ENCODE measurements at regions not wholly inside any gene's neighbourhood (a gene's known extent, or its start where the extent isn't known, plus 50 kb on each side); places are given as distances from the start of the nearest gene placed in this dataset.

DNA sequence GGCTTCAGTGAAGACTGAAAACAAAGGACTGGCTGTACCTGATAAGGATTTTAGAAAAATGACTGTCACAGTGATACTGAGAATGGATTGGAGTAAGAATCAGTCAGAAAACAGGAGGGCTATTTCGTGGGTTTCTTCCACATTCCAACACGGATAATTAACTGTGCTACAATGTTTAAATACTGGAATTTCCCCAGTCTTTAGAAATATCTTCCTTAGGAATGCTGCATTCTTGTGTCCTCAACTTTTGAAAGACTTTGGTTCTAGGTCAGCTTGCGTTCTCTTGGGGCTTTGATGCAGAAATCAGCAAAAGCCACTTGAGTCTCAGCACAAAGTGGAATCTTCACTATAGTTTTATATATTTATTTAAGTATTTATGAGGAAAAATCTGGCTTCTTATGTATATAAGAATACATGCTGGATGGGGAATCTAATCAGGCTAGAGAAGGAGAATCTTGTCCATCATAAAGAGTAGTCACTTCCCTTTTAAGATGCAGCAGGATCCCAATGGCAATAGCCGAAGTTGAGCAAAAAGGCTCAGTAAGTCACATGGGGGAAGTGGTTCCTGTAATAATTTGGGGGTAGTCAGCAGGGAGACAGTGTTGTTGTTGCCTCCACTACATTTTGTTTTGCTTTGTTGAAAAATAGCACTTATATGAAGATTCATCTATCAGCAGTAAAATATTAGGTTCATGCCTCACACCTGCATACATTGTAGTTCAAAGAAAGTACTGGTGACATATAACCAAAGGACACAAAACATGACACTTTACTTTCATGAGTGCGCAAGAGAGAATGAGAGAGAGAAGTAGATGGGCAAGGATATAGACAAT, 86.0 kb downstream of the CH25H start:
- TF ChIP-seq, protein P1, sequence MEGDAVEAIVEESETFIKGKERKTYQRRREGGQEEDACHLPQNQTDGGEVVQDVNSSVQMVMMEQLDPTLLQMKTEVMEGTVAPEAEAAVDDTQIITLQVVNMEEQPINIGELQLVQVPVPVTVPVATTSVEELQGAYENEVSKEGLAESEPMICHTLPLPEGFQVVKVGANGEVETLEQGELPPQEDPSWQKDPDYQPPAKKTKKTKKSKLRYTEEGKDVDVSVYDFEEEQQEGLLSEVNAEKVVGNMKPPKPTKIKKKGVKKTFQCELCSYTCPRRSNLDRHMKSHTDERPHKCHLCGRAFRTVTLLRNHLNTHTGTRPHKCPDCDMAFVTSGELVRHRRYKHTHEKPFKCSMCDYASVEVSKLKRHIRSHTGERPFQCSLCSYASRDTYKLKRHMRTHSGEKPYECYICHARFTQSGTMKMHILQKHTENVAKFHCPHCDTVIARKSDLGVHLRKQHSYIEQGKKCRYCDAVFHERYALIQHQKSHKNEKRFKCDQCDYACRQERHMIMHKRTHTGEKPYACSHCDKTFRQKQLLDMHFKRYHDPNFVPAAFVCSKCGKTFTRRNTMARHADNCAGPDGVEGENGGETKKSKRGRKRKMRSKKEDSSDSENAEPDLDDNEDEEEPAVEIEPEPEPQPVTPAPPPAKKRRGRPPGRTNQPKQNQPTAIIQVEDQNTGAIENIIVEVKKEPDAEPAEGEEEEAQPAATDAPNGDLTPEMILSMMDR (IDR thresholded peaks at IDR 0.05 in 4 of 5, conservative IDR thresholded peaks at IDR 0.05 in 1 of 5): no peak
- no peak for TF ChIP-seq POLR2A (IDR thresholded peaks at IDR 0.05)
